ENCODE measurements at regions not wholly inside any gene's neighbourhood (a gene's known extent, or its start where the extent isn't known, plus 50 kb on each side); places are given as distances from the start of the nearest gene placed in this dataset.

DNA sequence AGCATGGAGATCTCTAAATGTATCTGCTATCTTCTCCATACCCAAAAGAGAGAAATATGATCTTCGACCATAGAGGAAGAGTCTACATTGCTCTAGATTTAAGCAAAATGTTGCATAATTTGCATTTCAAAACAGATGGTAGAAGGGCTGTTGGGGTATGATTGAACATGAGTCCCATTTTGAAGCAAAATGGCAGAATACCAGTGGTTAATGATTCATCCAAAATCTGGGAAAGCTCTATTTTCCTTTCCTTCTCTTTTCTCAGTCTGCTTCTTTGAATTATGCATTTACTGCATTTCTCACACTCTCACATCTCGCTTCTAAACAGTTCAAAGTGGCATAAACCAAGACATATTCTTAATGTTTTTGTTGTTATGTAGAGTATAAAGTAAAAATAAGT lies 178.5 kb downstream of the MACC1 start:
- TF ChIP-seq, protein P1, sequence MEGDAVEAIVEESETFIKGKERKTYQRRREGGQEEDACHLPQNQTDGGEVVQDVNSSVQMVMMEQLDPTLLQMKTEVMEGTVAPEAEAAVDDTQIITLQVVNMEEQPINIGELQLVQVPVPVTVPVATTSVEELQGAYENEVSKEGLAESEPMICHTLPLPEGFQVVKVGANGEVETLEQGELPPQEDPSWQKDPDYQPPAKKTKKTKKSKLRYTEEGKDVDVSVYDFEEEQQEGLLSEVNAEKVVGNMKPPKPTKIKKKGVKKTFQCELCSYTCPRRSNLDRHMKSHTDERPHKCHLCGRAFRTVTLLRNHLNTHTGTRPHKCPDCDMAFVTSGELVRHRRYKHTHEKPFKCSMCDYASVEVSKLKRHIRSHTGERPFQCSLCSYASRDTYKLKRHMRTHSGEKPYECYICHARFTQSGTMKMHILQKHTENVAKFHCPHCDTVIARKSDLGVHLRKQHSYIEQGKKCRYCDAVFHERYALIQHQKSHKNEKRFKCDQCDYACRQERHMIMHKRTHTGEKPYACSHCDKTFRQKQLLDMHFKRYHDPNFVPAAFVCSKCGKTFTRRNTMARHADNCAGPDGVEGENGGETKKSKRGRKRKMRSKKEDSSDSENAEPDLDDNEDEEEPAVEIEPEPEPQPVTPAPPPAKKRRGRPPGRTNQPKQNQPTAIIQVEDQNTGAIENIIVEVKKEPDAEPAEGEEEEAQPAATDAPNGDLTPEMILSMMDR (conservative IDR thresholded peaks at IDR 0.05) = no peak
- TF ChIP-seq EZH2 (IDR thresholded peaks at IDR 0.05; ENCODE audit: low read depth) = no peak
